ENCODE measurements at regions not wholly inside any gene's neighbourhood (a gene's known extent, or its start where the extent isn't known, plus 50 kb on each side); places are given as distances from the start of the nearest gene placed in this dataset.

GRCh38 chr1:96632045-96632664, 89.4 kb upstream of the PTBP2 start:
- Histone ChIP-seq H3K9ac (ENCODE audit: low read length) (no peak overlapping the region), H3K36me3 (ENCODE audit: control insufficient read depth, low read depth, low read length) (no peaks in the 10 kb centered on the region), H3K27ac (ENCODE audit: low read length) (no peak overlapping the region), H3K4me1 (ENCODE audit: control insufficient read depth, low read depth, low read length) (no peaks in the 10 kb centered on the region), H3K27me3 (ENCODE audit: control insufficient read depth, insufficient read depth, low read length) (no peaks in the 10 kb centered on the region), H3K4me3 (ENCODE audit: low read length) (no peak overlapping the region), H3K9me3 (ENCODE audit: control insufficient read depth, low read depth, low read length) (no peaks in the 10 kb centered on the region)

- no peak overlapping the region for H3K9ac ChIP-seq (ENCODE audit: low read length)
- no peak overlapping the region for H3K27ac ChIP-seq (ENCODE audit: low read length)
- no peaks in the 10 kb centered on the region for H3K9me3 ChIP-seq (ENCODE audit: control insufficient read depth, low read depth, low read length)
- no peak overlapping the region for H3K4me3 ChIP-seq (ENCODE audit: low read length)
- no peaks in the 10 kb centered on the region for H3K27me3 ChIP-seq (ENCODE audit: control insufficient read depth, insufficient read depth, low read length)
- no peaks in the 10 kb centered on the region for H3K4me1 ChIP-seq (ENCODE audit: control insufficient read depth, low read depth, low read length)
- H3K36me3 ChIP-seq (ENCODE audit: control insufficient read depth, low read depth, low read length): no peaks in the 10 kb centered on the region
These were observed 87.9 kb upstream of the PTBP2 start for GRCh38 chr1:96633695-96634094.

- Histone ChIP-seq H3K27me3 (ENCODE audit: control insufficient read depth, insufficient read depth, low read length) (no peaks in the 10 kb centered on the region), H3K27ac (ENCODE audit: low read length) (no peak overlapping the region), H3K9me3 (ENCODE audit: control insufficient read depth, low read depth, low read length) (no peaks in the 10 kb centered on the region), H3K4me1 (ENCODE audit: control insufficient read depth, low read depth, low read length) (no peaks in the 10 kb centered on the region), H3K36me3 (ENCODE audit: control insufficient read depth, low read depth, low read length) (no peaks in the 10 kb centered on the region), H3K4me3 (ENCODE audit: low read length) (no peak overlapping the region), H3K9ac (ENCODE audit: low read length) (no peak overlapping the region)
These were observed 86.7 kb upstream of the PTBP2 start for GRCh38 chr1:96634883-96635282.

- H3K9me3 ChIP-seq (ENCODE audit: control insufficient read depth, low read depth, low read length): no peaks in the 10 kb centered on the region
- no peak overlapping the region for H3K9ac ChIP-seq (ENCODE audit: low read length)
- no peak overlapping the region for H3K4me3 ChIP-seq (ENCODE audit: low read length)
- no peaks in the 10 kb centered on the region for H3K27me3 ChIP-seq (ENCODE audit: control insufficient read depth, insufficient read depth, low read length)
- H3K36me3 ChIP-seq (ENCODE audit: control insufficient read depth, low read depth, low read length): no peaks in the 10 kb centered on the region
- H3K4me1 ChIP-seq (ENCODE audit: control insufficient read depth, low read depth, low read length): no peaks in the 10 kb centered on the region
- H3K27ac ChIP-seq (ENCODE audit: low read length): no peak overlapping the region
These were observed 80.3 kb upstream of the PTBP2 start for GRCh38 chr1:96641282-96641681.

GRCh38 chr1:96643519-96643918, 78.1 kb upstream of the PTBP2 start:
- no peak overlapping the region for H3K4me3 ChIP-seq (ENCODE audit: low read length)
- H3K27ac ChIP-seq (ENCODE audit: low read length): no peak overlapping the region
- no peak overlapping the region for H3K9ac ChIP-seq (ENCODE audit: low read length)
- no peaks in the 10 kb centered on the region for H3K36me3 ChIP-seq (ENCODE audit: control insufficient read depth, low read depth, low read length)
- no peaks in the 10 kb centered on the region for H3K9me3 ChIP-seq (ENCODE audit: control insufficient read depth, low read depth, low read length)
- no peaks in the 10 kb centered on the region for H3K27me3 ChIP-seq (ENCODE audit: control insufficient read depth, insufficient read depth, low read length)
- no peaks in the 10 kb centered on the region for H3K4me1 ChIP-seq (ENCODE audit: control insufficient read depth, low read depth, low read length)

- no peaks in the 10 kb centered on the region for H3K27me3 ChIP-seq (ENCODE audit: control insufficient read depth, insufficient read depth, low read length)
- H3K9me3 ChIP-seq (ENCODE audit: control insufficient read depth, low read depth, low read length): no peaks in the 10 kb centered on the region
- no peak overlapping the region for H3K4me3 ChIP-seq (ENCODE audit: low read length)
- H3K36me3 ChIP-seq (ENCODE audit: control insufficient read depth, low read depth, low read length): no peaks in the 10 kb centered on the region
- no peak overlapping the region for H3K9ac ChIP-seq (ENCODE audit: low read length)
- H3K4me1 ChIP-seq (ENCODE audit: control insufficient read depth, low read depth, low read length): no peaks in the 10 kb centered on the region
- H3K27ac ChIP-seq (ENCODE audit: low read length): no peak overlapping the region
These were observed 72.3 kb upstream of the PTBP2 start for GRCh38 chr1:96649301-96649700.

- no peaks in the 10 kb centered on the region for H3K36me3 ChIP-seq (ENCODE audit: control insufficient read depth, low read depth, low read length)
- no peak overlapping the region for H3K4me3 ChIP-seq (ENCODE audit: low read length)
- H3K27me3 ChIP-seq (ENCODE audit: control insufficient read depth, insufficient read depth, low read length): no peaks in the 10 kb centered on the region
These were observed 70.1 kb upstream of the PTBP2 start for GRCh38 chr1:96651517-96651916.

GRCh38 chr1:96660051-96660450, 61.5 kb upstream of the PTBP2 start:
- Histone ChIP-seq H3K9me3 (ENCODE audit: control insufficient read depth, low read depth, low read length) (peaks cover 5% of the 10 kb centered on the region), H3K4me1 (ENCODE audit: control insufficient read depth, low read depth, low read length) (no peaks in the 10 kb centered on the region), H3K36me3 (ENCODE audit: control insufficient read depth, low read depth, low read length) (no peaks in the 10 kb centered on the region), H3K9ac (ENCODE audit: low read length) (no peak overlapping the region), H3K4me3 (ENCODE audit: low read length) (no peak overlapping the region), H3K27ac (ENCODE audit: low read length) (no peak overlapping the region), H3K27me3 (ENCODE audit: control insufficient read depth, insufficient read depth, low read length) (no peaks in the 10 kb centered on the region)

More at GRCh38 chr1:96651517-96651916, 70.1 kb upstream of the PTBP2 start:
- Histone ChIP-seq H3K9me3 (ENCODE audit: control insufficient read depth, low read depth, low read length) (no peaks in the 10 kb centered on the region), H3K9ac (ENCODE audit: low read length) (no peak overlapping the region), H3K4me1 (ENCODE audit: control insufficient read depth, low read depth, low read length) (no peaks in the 10 kb centered on the region), H3K27ac (ENCODE audit: low read length) (no peak overlapping the region)

GRCh38 chr1:96660503-96660902, 61.1 kb upstream of the PTBP2 start:
- H3K27me3 ChIP-seq (ENCODE audit: control insufficient read depth, insufficient read depth, low read length): no peaks in the 10 kb centered on the region
- no peak overlapping the region for H3K4me3 ChIP-seq (ENCODE audit: low read length)
- no peaks in the 10 kb centered on the region for H3K4me1 ChIP-seq (ENCODE audit: control insufficient read depth, low read depth, low read length)
- no peak overlapping the region for H3K9ac ChIP-seq (ENCODE audit: low read length)
- H3K9me3 ChIP-seq (ENCODE audit: control insufficient read depth, low read depth, low read length): peaks cover 5% of the 10 kb centered on the region
- H3K27ac ChIP-seq (ENCODE audit: low read length): no peak overlapping the region
- no peaks in the 10 kb centered on the region for H3K36me3 ChIP-seq (ENCODE audit: control insufficient read depth, low read depth, low read length)

Measured in iPS-18a (cell line).